Germinal center (tissue), 1 donor: ENCODE measurements at regions not wholly inside any gene's neighbourhood (a gene's known extent, or its start where the extent isn't known, plus 50 kb on each side); places are given as distances from the start of the nearest gene placed in this dataset.

Experiments used
- DNase-seq: peaks from one replicate; pipeline ENCODE4 v3.0.0; 2012; ENCODE audit warnings: mixed read lengths, low spot score

DNA sequence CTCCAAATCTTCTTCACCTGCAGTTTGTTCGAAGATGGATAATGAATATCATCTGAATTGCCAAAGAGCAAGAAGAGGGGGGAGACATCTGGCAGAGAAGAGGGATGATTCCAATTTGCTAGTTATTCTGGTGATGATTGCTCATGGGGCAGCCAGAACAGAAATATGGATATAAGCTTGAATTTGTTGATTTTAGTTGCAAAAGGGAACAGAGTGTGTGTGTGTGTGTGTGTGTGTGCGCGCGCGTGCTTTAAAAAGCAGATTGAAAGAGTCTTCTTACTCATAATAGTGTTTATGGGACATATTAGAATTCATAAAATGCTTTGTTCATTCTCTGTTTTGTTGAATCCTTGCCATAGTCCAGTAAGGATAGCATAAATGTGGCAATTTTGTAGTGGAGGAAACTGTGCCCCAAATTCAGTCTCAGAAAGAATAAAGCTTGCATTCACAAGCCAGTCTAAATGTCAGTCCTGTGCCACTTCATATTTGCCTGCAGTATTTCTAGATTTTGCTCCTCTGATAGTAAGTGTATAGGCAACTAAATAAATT lies 436.3 kb upstream of the KLF4 start:
- DNase-seq, result no peak

DNA sequence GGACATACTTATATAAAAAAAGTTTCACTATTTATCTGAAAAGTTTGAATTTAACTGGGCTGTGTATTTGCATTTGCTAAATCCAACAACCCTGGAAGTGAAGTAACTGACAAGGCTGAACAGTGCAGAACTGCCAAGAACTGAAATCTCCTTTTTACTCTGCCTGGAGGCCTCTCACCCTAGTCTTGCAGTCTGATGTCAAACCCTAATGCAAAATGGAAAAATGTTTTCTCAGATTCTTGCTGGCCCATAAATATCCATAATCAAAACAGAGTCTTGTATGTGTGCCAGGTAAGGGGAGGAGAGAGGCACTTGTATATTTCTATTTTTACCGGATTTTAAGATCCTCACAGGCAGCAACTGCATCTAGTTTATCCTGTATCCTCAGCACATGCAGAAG lies 432.7 kb upstream of the KLF4 start:
- no peak for DNase-seq

DNA sequence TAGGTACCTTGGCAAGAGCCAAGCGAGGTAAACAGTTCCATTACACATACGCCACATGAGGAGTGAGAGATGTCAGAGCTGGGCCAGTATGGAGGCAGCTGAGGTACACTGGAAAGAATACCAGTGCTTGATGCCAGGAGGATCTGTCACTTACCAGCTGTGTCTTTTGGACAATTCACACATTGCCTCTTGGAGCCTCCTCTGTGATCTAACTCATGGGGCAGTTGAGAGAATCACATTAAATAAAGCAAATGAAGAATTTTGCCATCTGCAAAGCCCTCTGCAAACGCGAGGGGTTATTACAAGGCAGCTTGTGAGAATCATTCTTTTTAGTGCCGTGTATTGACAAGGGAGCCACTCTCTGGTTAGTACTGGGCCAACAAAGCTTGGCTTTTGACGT lies 429.7 kb upstream of the KLF4 start:
- no peak for DNase-seq

DNA sequence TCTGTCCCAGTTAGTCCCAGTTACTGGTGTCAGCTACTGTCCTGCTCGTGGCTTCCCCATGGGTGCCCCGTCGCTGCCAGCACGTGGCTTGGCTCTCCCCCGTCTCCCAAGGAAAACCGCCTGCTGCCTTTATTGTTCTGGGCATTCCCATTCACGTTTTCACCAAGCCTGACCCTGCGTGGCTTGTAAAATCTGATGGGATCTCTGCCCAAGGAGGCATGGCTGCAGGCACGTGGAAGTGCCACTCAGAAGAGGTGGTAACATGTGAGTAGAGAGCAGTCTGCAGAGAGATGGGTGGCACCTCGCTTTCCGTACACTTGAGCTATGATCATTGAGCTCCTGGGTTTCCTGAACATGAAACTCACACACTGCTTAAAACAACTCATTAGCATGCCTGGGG lies 429.2 kb upstream of the KLF4 start:
- no peak for DNase-seq

DNA sequence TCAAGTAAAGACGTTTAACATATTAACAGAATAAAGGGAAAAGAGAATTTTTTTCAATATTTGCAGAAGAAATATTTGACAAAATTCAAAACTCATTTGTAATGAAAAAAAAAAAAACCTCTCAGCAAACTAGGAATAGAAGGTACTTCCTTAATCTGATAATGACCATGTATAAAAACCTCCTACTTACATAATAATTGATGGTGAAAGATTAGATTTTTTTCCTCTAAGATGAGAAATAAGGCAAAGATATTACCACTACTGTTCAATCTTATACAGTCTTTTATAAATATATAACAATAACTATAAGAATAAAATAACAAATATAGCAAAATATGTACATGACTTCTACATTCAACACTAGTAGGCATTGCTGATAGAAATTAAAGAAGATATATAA lies 424.6 kb upstream of the KLF4 start:
- DNase-seq, result no peak

DNA sequence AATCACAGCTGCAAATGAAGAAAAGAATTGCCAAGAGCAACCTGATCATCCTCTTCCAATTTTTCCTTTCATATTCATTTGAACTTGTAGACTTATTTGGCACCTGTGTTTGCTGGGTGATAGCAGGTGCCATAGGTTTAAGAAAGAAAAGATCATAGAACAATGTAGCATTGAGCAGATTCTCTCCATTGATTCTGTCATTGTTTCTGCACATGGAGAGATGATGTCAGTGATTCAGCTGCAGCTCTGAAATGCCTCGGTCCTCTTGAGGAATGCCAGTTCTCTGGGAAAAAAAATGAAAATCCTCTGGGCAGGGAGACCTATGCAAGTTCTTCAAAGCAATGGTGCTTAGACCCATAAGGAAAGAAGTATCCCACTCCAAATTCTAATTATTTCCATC lies 418.1 kb upstream of the KLF4 start:
- no peak for DNase-seq

DNA sequence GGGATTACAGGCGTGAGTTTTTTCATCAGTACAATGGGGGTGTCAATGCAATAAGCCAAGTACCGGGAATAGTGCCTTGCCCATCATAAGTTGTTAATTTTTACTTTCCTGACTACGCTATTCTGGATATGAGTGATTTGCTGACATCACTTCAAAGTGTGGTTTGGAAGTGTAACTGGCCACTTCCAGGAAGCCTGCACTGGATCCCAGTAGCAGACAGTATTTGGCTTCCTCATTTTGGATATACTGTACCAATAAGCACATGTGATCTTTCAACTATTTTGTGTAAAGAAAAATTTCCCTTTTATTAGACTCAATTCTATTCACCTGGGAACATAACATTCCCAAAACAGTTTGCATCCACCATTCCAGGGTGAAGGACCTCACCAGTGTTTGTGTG lies 417.7 kb upstream of the KLF4 start:
- DNase-seq, result no peak

DNA sequence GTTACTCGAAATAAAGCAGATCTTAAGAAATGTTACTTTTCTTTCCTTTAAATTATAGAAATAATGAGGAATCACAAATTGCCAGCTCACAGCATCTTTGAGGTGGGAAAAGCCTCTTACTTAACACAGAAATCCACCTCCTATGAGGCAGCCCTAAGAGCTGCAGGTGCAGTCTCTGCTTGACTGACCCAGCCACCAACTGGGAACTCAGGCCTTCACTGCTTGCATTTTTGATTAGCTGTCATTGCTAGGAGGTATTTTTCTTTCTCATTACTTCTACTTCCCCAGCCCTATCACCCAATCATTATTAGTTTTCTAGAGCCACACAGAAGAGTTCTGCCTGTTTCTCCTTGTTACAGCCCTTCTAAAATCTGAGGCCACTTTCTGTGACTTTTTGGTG lies 416.5 kb upstream of the KLF4 start:
- no peak for DNase-seq

DNA sequence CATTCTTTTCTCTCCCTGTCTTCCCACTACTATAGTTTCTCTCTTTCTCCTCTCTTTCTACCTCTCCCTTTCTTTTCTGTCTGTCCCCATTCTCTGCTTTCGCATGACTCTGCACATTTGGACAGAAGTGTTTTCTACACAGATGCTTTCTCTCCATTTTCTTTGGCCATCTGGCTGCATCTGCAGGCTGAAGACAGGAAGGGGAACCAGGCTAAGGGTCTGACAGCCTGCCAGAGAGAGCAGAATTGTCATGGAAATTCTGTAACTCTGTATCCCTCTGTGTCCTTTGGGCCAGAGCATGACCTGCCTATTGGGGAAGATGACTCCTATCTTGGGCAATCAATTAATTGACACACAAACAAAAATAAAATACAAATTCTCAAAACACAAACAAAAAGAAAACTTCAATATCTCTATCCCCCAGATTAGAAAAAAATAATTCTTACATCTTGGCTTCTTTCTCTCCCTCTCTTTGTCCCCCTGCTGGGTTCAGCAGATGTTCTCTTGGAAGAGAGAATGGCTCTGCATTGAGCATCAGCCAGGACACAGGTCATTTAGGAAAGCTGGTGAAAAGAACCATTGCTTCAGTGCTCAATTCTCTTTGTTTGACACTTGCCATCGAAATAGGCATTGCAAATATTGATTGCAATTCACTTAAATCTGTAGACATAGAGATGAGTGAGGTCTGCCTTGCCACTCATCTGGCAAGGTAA lies 415.9 kb upstream of the KLF4 start:
- DNase-seq, result no peak

DNA sequence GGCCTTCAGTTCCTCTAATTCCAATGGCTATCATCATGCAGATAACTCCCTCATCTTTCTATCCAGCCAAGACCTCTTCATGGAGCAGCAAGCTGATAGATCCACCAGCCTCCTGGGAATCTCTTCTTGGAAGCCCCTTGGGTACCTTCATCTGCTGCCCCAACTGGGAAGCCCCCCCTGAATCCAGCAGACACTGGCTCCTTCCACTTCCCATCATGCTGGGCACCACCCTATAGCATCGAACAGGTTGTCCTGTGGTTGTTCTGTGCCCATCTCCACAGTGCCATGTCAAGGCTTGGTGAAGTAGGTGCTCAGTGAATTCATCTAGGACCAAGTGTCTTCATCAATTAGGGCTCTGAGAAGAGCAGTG lies 410.4 kb upstream of the KLF4 start:
- no peak for DNase-seq

DNA sequence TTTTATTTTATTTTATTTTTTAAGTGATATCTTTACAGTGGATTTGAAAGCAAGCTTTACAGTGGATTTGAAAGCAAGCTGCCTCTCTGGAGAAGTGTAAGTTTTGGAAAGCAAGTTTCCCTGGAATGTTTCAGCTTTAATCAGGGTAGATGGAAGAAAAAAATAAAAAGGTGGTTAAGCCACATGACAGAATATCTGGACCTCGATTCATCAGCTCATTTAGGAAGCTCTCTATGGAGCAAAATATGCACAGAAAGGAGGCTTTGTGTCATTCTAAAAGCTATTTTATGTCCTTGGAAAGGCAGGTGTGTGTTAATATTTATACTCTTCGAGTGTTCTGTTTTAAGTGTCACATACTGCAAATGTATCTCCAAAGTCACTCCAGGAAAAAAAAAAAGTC lies 409.2 kb upstream of the KLF4 start:
- DNase-seq, result no peak

DNA sequence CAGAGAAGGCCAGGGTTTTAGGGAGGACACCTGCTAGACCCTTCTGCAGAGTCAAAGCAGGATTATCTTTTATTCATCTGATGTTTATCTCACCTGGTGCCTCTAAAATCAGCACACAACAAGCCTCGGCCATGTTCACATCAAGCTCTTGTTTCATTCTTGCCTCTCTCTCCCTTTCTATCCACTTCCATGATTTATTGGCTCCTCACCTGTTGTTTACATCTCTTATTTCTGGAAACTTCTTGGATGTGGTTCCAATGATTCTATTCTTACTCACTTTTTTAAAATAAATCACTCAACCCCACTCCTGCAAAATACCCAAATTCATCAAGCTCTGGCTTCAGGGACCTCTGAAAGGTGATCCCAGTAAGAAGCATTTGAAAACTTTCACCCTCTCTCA lies 407.0 kb upstream of the KLF4 start:
- no peak for DNase-seq

DNA sequence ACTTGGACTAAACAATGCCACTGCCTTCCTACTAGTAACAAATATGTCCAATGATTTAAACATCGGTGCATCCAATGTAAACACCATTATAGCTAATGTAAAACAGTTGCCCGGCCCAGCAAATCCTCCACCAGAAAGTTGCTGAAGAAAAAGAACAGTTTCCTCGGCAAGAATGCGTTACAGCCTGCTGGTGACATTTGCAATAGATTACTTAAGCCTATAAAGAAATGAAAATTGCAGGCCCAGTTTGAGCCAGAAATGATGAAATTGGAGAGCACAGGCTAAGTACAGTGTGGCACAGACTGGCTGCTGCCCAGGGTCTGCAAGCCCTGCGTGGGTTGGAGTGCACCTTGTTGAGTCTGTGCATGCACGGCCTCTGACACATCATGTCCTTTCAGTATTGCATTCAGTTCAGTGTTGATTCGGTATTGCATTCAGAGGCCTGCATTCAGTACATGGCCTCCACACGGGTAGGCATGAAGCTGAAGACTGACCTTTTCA lies 406.0 kb upstream of the KLF4 start:
- DNase-seq, result no peak

DNA sequence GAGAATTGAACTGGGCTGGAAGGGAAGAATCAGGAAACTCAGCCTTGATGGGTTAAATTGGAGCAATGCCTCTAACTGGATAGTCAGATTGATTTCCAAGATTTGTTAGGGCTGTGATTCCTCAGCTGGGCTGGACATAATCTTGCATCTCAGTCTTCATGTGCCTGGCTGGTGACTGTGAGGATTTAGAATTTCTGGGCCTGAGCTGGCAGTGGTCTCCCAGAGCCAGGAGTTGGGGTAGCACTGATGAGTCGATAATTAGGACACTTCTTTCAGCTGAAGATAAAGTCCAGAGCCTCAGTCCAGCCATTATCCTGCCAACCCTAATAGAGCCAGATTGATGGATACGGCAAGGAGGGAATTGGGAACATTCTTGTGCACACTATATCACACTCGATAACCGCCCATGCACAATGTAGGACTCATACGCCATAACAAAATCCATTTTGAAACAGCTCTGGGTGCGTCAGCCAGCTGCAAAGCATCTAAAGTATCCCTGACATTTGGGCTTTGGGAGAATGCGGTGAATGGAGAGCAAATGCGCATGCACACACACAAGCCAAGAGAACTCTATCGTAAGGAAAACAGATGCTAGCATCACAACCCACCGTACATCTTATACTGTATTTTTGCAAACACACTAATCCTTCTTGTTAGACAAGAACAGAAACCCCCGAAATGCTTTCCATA lies 405.1 kb upstream of the KLF4 start:
- DNase-seq, result no peak

DNA sequence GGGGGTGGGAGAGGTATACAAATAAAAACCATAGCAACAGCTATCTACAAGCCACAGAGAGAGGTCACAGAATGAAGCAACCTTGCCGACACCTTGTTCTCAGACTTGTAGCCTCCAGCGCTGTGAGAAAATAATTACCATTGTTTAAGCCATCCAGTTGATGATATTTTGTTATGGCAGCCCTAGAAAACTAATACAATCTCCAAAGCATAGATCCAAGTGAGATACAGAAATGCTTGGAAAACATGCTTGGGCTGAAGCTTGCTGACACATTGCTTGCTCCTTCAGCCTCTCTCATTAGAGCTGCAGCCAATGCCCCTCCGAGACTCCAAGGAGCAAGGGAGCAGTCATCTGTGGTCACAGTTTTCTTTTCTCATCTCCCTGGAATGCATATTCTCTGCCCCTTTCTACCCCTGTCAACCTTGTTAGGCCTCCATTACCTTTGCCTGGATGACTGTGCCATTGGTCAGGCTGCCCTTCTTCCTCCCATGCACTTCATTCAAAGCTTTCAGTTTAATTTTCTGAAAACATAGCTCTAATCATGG lies 401.4 kb upstream of the KLF4 start:
- DNase-seq, result no peak

DNA sequence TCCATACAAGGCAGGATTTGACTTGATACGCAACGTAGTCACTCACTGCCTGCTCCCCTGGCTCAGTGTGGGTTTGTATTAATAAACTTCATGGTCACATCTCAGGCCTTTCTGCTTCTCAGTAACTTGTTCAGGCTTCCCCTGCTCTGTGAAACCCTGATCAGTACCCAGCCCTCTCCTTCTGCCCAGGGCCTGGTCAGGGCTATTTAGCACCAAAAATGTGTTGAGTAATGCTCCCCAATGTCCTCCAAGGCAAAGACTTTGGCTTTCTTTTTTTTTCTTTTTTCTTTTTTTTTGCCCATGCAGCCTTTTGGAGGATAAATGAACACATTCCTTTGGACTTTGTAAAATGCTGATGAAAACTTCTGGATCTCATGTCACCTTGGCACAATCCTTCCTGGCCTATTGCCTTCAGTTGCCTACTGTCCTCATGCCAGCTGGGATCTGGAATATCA lies 399.2 kb upstream of the KLF4 start:
- no peak for DNase-seq

DNA sequence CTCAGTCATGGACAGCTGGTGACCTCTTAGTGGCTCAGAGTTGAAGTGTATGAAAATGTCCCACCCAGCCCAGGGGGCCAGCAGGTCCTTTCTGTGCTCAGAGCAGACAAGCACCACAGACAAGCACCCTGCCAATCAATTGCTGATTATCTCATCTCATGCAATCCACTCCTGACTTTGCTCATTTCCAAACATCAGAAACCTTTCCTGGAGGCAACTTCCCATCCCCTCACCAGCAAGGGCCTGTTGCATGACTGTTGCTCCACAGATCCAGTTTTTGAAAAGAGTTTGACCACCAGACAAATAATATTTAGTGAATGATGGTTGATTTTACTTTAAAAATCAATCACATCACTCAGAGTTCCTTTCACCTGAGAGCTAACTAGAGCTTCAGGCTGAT lies 397.3 kb upstream of the KLF4 start:
- DNase-seq, result no peak

DNA sequence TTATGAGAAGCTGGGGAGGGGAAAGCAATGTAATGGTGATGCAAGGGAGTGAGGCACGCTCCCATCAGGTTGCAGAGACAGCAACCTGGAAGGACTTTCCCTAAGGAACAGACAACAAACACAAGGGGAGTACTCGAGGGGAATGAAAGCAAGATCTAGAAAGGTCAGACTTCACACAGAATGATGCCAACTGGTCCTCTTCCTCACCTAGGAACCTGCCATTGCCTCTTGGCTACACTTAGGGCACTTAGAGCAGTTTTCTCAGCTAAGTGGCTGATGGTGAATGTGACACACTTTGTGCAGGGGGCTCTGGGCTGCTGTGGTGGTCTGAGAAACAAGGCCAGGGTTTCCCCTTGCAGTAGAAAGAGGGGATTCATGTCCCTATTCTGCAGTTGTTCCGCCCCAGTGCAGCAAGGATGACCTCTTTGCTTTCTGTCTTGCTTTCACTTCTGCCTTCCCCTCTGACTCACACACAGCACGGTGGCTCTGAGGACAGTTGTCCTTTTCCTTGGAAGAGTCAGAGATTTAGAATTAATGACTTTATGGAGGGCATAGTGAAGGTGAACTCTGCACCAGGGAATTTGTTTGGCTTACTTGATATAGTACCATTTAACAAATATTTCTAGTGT lies 394.0 kb upstream of the KLF4 start:
- no peak for DNase-seq

DNA sequence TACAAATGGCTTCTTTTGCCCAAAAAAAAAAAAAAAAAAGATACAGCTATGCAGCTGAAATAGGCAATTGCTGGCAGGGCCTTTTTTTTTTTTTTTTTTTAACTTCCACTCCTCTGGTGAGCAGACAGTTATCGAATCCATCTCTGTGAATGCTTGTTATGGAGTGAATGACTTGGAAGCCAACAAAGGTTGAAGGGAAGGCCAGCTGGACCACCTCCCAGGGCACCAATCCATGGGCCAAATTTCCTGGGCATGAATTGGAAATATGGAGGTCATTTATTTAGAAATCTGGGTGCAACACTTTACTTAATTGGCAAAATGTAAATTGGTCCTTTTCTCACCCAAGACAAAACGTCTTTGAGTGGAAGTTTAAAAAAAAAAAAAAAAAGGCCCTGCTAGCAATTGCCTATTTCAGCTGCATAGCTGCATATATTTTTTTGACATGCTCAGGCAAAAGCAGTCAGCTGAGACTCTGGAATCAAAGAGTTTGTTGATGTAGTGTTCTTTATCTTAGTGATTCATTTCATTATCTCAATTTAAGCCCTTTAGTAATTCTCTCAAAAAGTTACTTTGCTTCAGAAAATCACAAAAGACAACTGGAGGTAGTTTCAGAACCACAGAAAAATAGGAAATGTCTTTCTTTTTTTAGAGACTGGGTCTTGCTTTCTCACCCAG lies 392.2 kb upstream of the KLF4 start:
- DNase-seq, result no peak

DNA sequence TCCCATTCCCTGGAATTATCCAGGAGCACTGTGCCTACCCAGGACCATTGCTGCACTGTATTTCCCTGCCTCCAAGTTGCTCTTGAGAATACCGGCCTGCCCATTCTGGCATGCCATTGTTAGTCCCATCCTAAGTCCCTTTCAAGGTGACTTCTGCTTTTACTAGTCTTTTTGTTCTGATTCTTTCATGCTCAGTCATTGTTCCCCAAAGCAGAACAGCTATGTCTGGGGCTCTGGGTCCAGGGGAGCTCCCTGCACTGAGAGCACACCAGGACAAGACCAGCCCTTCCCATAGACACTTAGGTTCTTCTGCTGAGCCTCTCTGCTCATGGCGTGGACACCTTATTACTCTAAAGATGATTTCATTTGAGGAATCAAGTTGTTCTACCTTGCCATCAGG lies 388.9 kb upstream of the KLF4 start:
- DNase-seq, result no peak

DNA sequence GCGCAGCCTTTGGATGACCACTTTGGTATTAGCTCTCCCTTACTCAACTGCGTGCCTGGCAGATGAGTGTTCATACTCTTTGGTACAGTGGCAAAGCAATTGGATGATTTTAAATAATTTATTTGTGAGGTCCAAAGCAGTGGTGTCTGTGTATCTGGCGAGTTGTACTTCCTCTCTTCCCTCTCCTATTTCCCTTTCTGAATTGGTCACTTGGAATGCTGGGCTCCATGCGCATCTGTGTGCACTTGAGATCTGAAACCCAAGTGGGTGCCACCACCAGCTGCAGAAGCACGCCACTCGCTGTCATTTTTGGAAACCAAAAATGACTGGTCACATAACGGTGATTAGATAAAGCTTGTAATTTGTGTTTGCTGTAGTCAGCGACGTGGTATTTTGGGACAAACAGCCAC lies 386.0 kb upstream of the KLF4 start:
- DNase-seq, result no peak
